Right lobe of liver (tissue), 6 donors: ENCODE measurements at regions not wholly inside any gene's neighbourhood (a gene's known extent, or its start where the extent isn't known, plus 50 kb on each side); places are given as distances from the start of the nearest gene placed in this dataset.

Source experiments
- ATAC-seq, 4 donors: fragments of 200-7000 bp; cut with Tn5 transposase; one replicate each; pipeline ENCODE4 v1.9.1; 2020; ENCODE audit warnings: mild to moderate bottlenecking in 4 of 4, moderate library complexity in 4 of 4
- DNase-seq, 3 donors: peaks; one replicate each; pipeline ENCODE4 v3.0.0-alpha.2; 2020
- H3K27ac ChIP-seq, 3 donors: fragments of 200-600 bp; one replicate each; pipeline ENCODE4 v1.8.0; 2022
- H3K27me3 ChIP-seq, 2 donors: fragments of 200-600 bp; one replicate each; pipeline ENCODE4 v1.8.0; 2022
- H3K36me3 ChIP-seq, 4 donors: fragments of 200-600 bp; sonication (generic) in 1 of 4; one replicate each; pipeline versions ENCODE4 v1.5.1 to v1.8.0; 2017 to 2022; ENCODE audit warnings: control low read depth in 1 of 4
- H3K4me1 ChIP-seq, 4 donors: fragments of 200-600 bp; sonication (generic) in 1 of 4; one replicate each; pipeline versions ENCODE4 v1.5.1 to v1.8.0; 2017 to 2022; ENCODE audit warnings: control low read depth in 1 of 4
- H3K4me3 ChIP-seq, 3 donors: fragments of 200-600 bp; one replicate each; pipeline ENCODE4 v1.8.0; 2022
- H3K9me3 ChIP-seq, 4 donors: fragments of 200-600 bp; sonication (generic) in 1 of 4; one replicate each; pipeline versions ENCODE4 v1.5.1 to v1.8.0; 2017 to 2022; ENCODE audit warnings: control low read depth in 1 of 4
- POLR2A ChIP-seq: fragments of 450-650 bp; IDR thresholded peaks from one replicate; pipeline ENCODE4 v1.6.1; 2017; ENCODE audit warnings: antibody characterized with exemption, mild to moderate bottlenecking
- WGBS: methylation state at CpG from one replicate; pipeline ENCODE4 v1.1.6; 2018; ENCODE audit warnings: low coverage, low lambda C conversion rate; ENCODE audit not compliant: insufficient coverage; ENCODE audit errors: missing lambda C conversion rate; 5-methylcytosine and 5-hydroxymethylcytosine counted together
- intact Hi-C, 2 donors: fragments of 100-400 bp; cut with DNase I; formaldehyde crosslinking; loops; one replicate each; pipeline versions ENCODE4 v1.11.2 to v1.14.1; 2022
- TF ChIP-seq, protein P1 (sequence below), 4 donors: fragments of 200-600 bp in 3 of 4; fragments of 450-650 bp in 1 of 4; IDR thresholded peaks; one replicate each; pipeline versions ENCODE4 v1.5.1 to v1.8.0; 2016 to 2022; ENCODE audit warnings: antibody characterized with exemption in 4 of 4, mild to moderate bottlenecking in 2 of 4
- donor health status: DM: no; HTN: yes; CAD: no.
- donor health status: DM: no; HTN: no; CAD: no.
- donor health status: DM: no; HTN: no; CAD: no.
- donor health status: DM: no; HTN: yes; CAD: no.
- donor health status: DM: no; HTN: yes; CAD: no.

DNA sequence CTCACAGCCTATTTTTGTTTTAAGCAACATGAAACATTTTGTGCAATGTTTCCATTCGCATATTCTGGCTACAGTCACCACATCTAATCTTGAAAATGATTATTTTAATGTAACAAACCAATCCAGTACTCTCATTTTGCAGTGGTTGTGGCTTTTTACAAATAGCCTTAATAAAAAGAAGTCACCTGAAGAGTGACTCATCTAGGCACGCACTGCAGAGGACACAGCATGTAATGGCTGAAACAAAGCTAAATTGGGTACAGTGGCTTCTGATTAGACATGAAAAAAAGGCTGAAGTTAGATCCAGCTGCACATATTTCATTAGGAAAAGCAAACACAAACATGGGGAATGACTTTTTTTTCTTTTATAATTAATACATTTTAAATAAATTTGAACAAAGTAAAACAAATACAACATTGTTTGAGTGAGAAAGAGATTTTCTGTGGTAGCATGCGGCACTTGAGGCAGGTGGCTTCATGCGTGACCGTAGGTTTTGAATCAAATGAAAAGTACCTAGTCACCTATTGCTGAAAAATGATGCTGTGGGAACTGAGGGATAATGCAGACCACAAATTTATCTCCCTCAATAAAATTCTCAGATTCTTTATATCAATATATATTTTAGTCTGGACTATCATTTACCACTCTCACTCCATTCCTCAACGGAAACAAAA lies 240.8 kb upstream of the DDX53 start:
- H3K36me3 ChIP-seq = no peaks in the 10 kb centered on the region
- no peaks in the 10 kb centered on the region for H3K27me3 ChIP-seq
- DNase-seq (no peak), ATAC-seq (no peak)
- no peak overlapping the region for H3K4me3 ChIP-seq
- 63% methylated on average over 6 of the region's 6 CpGs for WGBS
- no peak overlapping the region for H3K27ac ChIP-seq
- TF ChIP-seq, protein P1, sequence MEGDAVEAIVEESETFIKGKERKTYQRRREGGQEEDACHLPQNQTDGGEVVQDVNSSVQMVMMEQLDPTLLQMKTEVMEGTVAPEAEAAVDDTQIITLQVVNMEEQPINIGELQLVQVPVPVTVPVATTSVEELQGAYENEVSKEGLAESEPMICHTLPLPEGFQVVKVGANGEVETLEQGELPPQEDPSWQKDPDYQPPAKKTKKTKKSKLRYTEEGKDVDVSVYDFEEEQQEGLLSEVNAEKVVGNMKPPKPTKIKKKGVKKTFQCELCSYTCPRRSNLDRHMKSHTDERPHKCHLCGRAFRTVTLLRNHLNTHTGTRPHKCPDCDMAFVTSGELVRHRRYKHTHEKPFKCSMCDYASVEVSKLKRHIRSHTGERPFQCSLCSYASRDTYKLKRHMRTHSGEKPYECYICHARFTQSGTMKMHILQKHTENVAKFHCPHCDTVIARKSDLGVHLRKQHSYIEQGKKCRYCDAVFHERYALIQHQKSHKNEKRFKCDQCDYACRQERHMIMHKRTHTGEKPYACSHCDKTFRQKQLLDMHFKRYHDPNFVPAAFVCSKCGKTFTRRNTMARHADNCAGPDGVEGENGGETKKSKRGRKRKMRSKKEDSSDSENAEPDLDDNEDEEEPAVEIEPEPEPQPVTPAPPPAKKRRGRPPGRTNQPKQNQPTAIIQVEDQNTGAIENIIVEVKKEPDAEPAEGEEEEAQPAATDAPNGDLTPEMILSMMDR (IDR thresholded peaks at IDR 0.05) = no peak
- TF ChIP-seq POLR2A = no peak
- H3K9me3 ChIP-seq = no peaks in the 10 kb centered on the region
- intact Hi-C loops = no loop called here
- no peaks in the 10 kb centered on the region for H3K4me1 ChIP-seq

DNA sequence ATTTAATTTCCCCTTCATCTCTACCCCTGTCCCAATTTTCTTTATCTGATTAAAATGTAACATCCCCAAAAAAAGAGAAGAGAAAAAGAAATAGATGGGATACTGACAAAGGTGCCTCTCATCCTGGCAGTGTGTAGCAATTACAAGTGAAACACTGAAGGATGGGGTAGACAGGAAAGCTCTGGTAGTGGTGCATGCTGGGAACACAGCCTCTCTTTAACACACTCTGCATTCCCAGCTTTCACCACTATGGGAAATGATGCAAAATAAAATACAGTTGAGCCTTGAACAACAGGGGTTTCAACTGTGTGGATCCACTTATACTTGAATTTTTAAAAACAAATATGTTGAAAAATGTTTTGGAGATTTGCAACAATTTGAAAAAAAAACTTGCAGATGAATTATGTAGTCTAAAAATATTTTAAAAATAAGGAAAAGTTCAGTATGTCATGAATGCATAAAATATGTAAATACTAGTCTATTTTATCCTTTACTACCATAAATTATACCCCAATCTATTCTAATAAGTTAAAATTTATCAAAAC lies 239.2 kb upstream of the DDX53 start:
- ATAC-seq (no peak), DNase-seq (no peak)
- H3K4me1 ChIP-seq = no peaks in the 10 kb centered on the region
- H3K4me3 ChIP-seq = no peak overlapping the region
- intact Hi-C loops = no loop called here
- no peaks in the 10 kb centered on the region for H3K9me3 ChIP-seq
- no peak overlapping the region for H3K27ac ChIP-seq
- no peaks in the 10 kb centered on the region for H3K36me3 ChIP-seq
- no peaks in the 10 kb centered on the region for H3K27me3 ChIP-seq
- no peak for TF ChIP-seq POLR2A
- TF ChIP-seq, protein P1 (IDR thresholded peaks at IDR 0.05) = no peak

DNA sequence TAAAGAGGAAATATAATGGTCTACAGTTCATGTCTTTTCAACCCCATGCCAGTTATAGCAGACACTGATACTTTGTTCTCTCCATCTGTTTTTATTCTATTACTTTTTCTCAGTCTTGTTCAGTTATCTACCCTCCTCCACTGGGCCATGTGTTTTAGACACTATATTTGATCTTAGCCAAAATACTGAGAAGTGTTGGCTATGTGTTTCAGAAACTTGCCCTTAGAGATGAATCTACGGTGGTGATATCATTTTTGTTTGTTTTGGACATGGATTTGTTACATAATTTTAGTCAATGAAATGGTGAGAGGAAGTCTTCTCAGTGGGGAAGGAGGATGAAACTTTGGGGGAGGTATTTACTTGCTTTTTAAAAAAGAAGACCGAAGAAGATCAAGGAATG lies 211.5 kb upstream of the DDX53 start:
- H3K27me3 ChIP-seq = no peaks in the 10 kb centered on the region
- intact Hi-C loops = no loop called here
- no peaks in the 10 kb centered on the region for H3K4me1 ChIP-seq
- no peaks in the 10 kb centered on the region for H3K9me3 ChIP-seq
- H3K36me3 ChIP-seq = no peaks in the 10 kb centered on the region
- no peak for DNase-seq
- no peak for TF ChIP-seq POLR2A
- TF ChIP-seq, protein P1 (IDR thresholded peaks at IDR 0.05) = no peak
- no peak for ATAC-seq
- no peak overlapping the region for H3K27ac ChIP-seq
- 42% methylated on average over 2 of the region's 2 CpGs for WGBS
- H3K4me3 ChIP-seq = no peak overlapping the region

DNA sequence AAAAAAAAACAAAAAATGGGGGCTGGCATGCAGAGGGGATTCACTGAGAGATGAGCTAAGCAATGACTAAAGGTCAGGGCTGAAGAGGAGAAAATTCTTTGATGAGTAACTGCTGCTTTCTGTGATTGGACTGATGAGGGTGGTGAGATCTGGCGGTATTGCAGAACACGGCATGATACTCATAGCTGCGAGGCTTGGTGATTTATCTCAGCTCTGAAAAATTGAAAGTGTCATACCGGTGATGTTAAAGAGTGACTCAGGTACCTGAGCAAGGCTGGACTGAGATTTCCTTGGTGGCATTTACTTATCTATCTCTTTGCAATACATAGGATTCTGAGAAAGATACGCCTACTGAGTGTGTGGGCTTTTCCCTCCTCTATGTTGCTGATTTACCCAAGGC lies 204.1 kb upstream of the DDX53 start:
- H3K4me3 ChIP-seq = no peak overlapping the region
- H3K27me3 ChIP-seq = no peaks in the 10 kb centered on the region
- DNase-seq = no peak
- no peaks in the 10 kb centered on the region for H3K36me3 ChIP-seq
- no peak for ATAC-seq
- WGBS = 61% methylated on average over 3 of the region's 5 CpGs
- no peak for TF ChIP-seq POLR2A
- TF ChIP-seq, protein P1 (IDR thresholded peaks at IDR 0.05) = no peak
- intact Hi-C loops = no loop called here
- no peaks in the 10 kb centered on the region for H3K4me1 ChIP-seq
- H3K27ac ChIP-seq = no peak overlapping the region
- H3K9me3 ChIP-seq = no peaks in the 10 kb centered on the region
